ENCODE measurements at regions not wholly inside any gene's neighbourhood (a gene's known extent, or its start where the extent isn't known, plus 50 kb on each side); places are given as distances from the start of the nearest gene placed in this dataset.
A peak's percentile ranks its signal among the peaks of the same experiment; 100 is the strongest.

GRCh38 chr6:17182961-17183360, 81.1 kb downstream of the STMND1 start:
- no peaks in the 10 kb centered on the region for H3K27me3 ChIP-seq
- intact Hi-C loops (cut with DNase I), result no loop called here
- H3K4me1 ChIP-seq, result no peaks in the 10 kb centered on the region
- H3K36me3 ChIP-seq, result no peaks in the 10 kb centered on the region
- DNase-seq (ENCODE audit: low spot score in 2 of 2), result no peak
- no peak overlapping the region for H3K27ac ChIP-seq
- H3K4me3 ChIP-seq, result no peak overlapping the region
- TF ChIP-seq CTCF (IDR thresholded peaks at IDR 0.05), result no peak
- peaks cover 0 to 6% of the 10 kb centered on the region in 2 donors for H3K9me3 ChIP-seq

- no peak overlapping the region for H3K27ac ChIP-seq
- H3K4me3 ChIP-seq, result no peak overlapping the region
- H3K36me3 ChIP-seq, result no peaks in the 10 kb centered on the region
- no peak for TF ChIP-seq CTCF (IDR thresholded peaks at IDR 0.05)
- no peaks in the 10 kb centered on the region for H3K27me3 ChIP-seq
- no peaks in the 10 kb centered on the region for H3K4me1 ChIP-seq
- intact Hi-C loops (cut with DNase I), result no loop called here
- no peak for DNase-seq (ENCODE audit: low spot score in 2 of 2)
- peaks cover 0 to 6% of the 10 kb centered on the region in 2 donors for H3K9me3 ChIP-seq
These were observed 85.1 kb downstream of the STMND1 start for GRCh38 chr6:17186925-17187324.

GRCh38 chr6:17193106-17193775, 87.9 kb upstream of the RBM24 start:
- DNase-seq (ENCODE audit: low spot score in 2 of 2), result no peak
- H3K4me1 ChIP-seq, result peaks cover 0 to 8% of the 10 kb centered on the region in 2 donors
- no peaks in the 10 kb centered on the region for H3K27me3 ChIP-seq
- intact Hi-C loops (cut with DNase I), result no loop called here
- no peak overlapping the region for H3K4me3 ChIP-seq
- no peaks in the 10 kb centered on the region for H3K9me3 ChIP-seq
- no peaks in the 10 kb centered on the region for H3K36me3 ChIP-seq
- no peak for TF ChIP-seq CTCF (IDR thresholded peaks at IDR 0.05)
- H3K27ac ChIP-seq, result peak overlapping the region; percentile 12 to 61

GRCh38 chr6:17197607-17198006, 83.6 kb upstream of the RBM24 start:
- Histone ChIP-seq H3K4me1 (peaks cover 0 to 8% of the 10 kb centered on the region in 2 donors), H3K27ac (no peak overlapping the region), H3K9me3 (no peaks in the 10 kb centered on the region), H3K36me3 (no peaks in the 10 kb centered on the region), H3K27me3 (no peaks in the 10 kb centered on the region), H3K4me3 (no peak overlapping the region)
- no peak for TF ChIP-seq CTCF (IDR thresholded peaks at IDR 0.05)
- DNase-seq (ENCODE audit: low spot score in 2 of 2), result no peak
- intact Hi-C loops (cut with DNase I), result no loop called here

- no peaks in the 10 kb centered on the region for H3K27me3 ChIP-seq
- H3K27ac ChIP-seq, result no peak overlapping the region
- intact Hi-C loops (cut with DNase I), result no loop called here
- DNase-seq (ENCODE audit: low spot score in 2 of 2), result no peak
- no peaks in the 10 kb centered on the region for H3K36me3 ChIP-seq
- H3K9me3 ChIP-seq, result no peaks in the 10 kb centered on the region
- TF ChIP-seq CTCF (IDR thresholded peaks at IDR 0.05), result no peak
- no peak overlapping the region for H3K4me3 ChIP-seq
- no peaks in the 10 kb centered on the region for H3K4me1 ChIP-seq
These were observed 80.8 kb upstream of the RBM24 start for GRCh38 chr6:17200395-17200794.

GRCh38 chr6:17202526-17202925, 78.6 kb upstream of the RBM24 start:
- Histone ChIP-seq H3K9me3 (peaks cover 0 to 9% of the 10 kb centered on the region in 2 donors), H3K27ac (no peak overlapping the region), H3K4me3 (no peak overlapping the region), H3K27me3 (no peaks in the 10 kb centered on the region), H3K36me3 (no peaks in the 10 kb centered on the region), H3K4me1 (no peaks in the 10 kb centered on the region)
- no peak for DNase-seq (ENCODE audit: low spot score in 2 of 2)
- TF ChIP-seq CTCF (IDR thresholded peaks at IDR 0.05), result no peak
- intact Hi-C loops (cut with DNase I), result no loop called here
